ENCODE measurements at regions not wholly inside any gene's neighbourhood (a gene's known extent, or its start where the extent isn't known, plus 50 kb on each side); places are given as distances from the start of the nearest gene placed in this dataset.
"Not testable (repeated sequence)": the region's sequence is repeated elsewhere in the genome, so short reads cannot be mapped to it uniquely, and the experiment has no call there.

GRCh38 chr15:31488437-31489204 is 162.0 kb downstream of the KLF13 start:
- peak; percentile 67 for DNase-seq

- DNase-seq = no peak
Measured at GRCh38 chr15:31489281-31489680, 162.6 kb downstream of the KLF13 start.

GRCh38 chr15:31489801-31490646 is 163.4 kb downstream of the KLF13 start:
- DNase-seq = peak; percentile 72

DNA sequence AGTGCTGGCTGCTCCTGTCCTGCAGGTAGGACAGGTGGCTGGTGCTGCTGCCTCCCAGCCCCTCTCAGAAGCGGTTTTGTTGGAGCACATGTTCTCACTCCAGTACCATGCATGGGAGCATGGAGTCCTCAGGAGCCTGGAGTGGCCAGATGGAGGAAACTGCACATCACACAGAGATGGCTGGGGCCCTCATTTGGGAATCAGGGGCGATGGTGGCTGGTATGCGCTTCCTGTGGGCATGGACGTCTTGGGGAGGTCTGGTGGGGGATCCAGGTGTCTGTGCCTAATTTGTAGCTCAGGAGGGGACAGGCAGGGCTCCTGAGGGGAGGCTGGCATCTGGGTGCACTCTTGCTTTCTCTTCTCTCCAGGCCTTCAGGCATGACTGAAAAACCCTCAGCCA is 168.2 kb downstream of the KLF13 start:
- DNase-seq = no peak

GRCh38 chr15:31495281-31495680 is 168.6 kb downstream of the KLF13 start:
- DNase-seq = no peak

DNA sequence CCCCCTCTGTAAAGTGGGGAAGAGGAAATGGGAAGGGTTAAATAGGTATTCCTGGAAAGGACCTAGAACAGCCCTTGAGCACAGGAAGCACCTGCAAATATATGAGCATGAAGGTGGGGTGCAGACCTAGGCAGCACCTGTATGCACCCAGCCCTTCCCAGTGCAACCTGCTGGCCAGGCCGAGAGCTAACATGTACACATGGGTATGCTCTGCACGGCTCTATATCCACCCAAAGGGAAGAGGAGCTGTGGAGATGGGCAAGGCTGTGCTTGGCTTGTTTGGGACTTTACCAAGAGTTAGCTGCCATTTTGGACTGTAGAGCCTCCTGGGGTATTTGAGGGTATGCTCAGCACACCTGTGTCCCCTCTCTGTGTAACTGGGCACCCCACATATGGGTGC is 171.2 kb downstream of the KLF13 start:
- no peak for DNase-seq

DNA sequence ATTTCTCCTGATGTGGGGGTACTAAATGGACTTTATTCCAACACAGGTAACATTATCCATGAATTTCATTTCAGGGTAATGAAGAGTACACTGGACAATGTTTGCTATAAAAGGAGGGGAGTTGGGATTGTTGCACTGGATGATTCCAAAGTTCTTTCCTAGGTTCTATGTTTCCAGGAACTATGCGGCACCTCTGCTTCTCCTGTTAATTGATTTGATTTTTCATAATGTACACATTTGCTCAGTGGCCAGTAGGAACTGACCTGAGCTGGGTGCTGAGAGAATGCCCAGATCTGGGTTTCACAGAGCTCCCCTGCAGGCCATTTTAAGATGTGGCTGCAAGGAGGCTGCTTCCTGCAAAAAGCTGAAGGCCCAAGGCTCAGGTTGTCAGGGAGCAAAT is 171.7 kb downstream of the KLF13 start:
- no peak for DNase-seq

- DNase-seq = no peak
Measured at GRCh38 chr15:31498756-31499155, 172.1 kb downstream of the KLF13 start.

DNA sequence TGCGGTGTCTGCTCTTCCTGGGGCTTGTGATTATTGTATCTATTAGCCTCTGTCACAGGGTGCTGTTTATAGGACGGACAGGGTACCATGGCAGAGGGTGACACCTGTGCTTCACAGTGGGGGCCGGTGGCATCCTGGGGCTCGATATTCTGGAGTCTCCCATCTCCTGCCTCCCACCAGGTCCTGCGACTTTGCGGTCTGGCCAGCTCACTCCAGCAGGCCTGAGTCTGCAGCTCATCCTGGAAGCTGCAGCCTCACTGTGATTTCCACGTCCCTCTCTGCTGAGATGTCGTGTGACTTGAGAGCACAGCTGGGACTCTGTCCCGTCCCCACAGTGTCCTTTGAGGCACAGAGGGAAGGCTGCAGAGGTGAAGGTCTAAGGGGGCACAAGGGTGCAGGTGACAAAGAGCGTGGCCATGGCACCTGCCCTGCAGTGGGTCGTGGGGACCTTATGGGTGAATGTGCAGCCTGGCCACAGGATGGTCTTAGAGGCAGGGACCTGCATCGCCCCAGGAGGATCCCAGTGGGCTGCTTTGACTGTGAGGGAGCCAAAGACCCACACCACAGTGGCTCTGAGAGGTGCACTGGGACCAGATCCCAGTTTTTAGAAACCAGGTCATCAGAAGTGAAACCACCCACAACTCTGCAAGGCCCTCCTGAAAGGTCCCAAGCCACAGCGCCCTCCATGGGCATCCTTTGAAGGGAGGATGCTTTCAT is 172.8 kb downstream of the KLF13 start:
- no peak for DNase-seq

GRCh38 chr15:31499953-31500765 is 173.5 kb downstream of the KLF13 start:
- no peak for DNase-seq

DNA sequence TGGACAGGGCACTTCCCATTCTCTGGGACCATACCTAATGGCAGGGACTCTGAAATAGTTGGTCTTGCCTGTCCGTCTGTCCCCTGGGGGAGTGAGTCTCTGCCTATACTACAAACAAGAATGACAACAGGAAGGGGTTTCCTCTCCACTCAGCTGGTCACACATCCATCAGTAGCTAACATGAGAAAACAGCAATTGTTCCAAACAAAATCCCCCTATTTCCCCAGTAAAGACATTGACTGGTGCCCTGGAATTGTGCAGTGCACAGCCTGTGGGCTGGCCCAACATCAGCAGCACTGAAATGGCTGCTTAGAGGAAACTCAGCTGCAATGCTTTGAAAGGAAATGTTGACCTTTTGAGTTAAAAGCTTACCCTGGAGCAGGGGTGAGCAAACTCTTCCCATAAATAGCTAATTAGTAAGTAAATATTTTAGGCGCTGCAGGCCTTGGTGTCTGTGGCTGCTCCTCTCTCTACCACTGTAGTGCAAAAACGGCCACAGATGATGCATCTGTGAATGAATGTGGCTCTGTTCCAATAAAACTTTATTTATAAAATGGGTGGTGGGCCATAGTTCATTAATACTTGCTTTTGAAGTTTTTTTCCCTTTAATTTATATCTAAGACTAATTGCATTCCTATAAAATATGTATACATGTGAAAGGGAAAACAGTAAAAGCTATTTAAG is 174.3 kb downstream of the KLF13 start:
- no peak for DNase-seq

GRCh38 chr15:31501536-31502157 is 175.0 kb downstream of the KLF13 start:
- no peak for DNase-seq

DNA sequence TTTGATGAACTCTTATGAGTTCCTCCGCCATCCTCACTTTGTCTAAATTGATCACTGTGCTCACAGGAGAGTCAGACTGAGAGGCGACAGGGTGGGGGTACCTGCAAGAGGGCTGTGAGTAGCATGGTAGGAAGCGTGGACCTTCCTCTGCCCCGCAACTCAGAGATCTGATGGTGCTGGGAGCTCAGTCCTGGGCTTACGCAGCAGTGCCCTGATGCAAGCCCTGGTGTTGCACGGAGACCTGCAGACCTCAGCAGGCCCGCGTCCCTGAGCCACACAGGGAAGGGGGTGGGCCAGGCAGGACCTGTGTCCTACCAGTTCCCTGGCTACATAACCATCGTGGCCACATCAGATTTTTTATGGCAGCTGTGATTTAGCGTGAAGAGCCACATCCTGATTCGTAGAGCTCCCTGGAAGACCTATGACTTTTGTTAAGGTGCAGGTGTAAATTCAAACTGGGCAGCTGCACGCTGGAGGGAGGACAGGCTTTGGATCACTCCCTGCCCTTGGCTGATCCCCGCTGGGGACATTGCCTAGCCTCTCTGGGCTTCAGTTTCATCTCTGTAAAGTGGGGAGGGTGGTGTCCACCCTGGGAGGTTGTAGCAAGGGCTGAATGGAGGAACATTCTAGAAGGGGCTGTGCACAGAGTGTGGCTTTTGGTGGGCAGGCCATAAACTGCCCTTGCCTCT is 176.1 kb downstream of the KLF13 start:
- no peak for DNase-seq

- DNase-seq = no peak
Measured at GRCh38 chr15:31503256-31503655, 176.6 kb downstream of the KLF13 start.

- no peak for DNase-seq
Measured at GRCh38 chr15:31503758-31504461, 177.3 kb downstream of the KLF13 start.

- no peak for DNase-seq
Measured at GRCh38 chr15:31504462-31504839, 177.8 kb downstream of the KLF13 start.

- not testable (repeated sequence) for DNase-seq
Measured at GRCh38 chr15:31507573-31507972, 180.9 kb downstream of the KLF13 start.

DNA sequence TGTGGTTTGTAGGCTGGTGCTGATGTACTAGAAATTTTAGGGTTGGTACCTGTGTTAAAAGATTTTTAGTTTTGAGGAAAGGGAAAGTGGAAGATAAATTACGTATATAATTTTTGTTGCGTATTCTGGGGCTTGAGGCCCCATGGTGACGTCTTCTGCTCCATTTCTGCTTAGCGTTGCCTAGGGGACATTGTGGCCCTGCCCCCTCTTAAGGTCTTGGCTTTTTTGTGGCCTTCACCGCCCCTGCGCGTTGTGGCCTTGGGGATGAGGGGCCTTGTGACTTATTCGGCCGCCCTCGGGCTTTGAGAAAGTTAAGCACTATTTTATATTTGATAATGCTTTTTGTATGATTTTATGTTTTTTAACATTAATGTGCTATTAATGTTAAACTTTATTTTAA is 182.0 kb downstream of the KLF13 start:
- no peak for DNase-seq

GRCh38 chr15:31510057-31510456 is 183.4 kb downstream of the KLF13 start:
- DNase-seq = no peak

- peak; percentile 46 for DNase-seq
Measured at GRCh38 chr15:31511707-31512310, 185.2 kb downstream of the KLF13 start.
